WERI-Rb-1 (cell line): ENCODE measurements at regions not wholly inside any gene's neighbourhood (a gene's known extent, or its start where the extent isn't known, plus 50 kb on each side); places are given as distances from the start of the nearest gene placed in this dataset.

Experiments
- DNase-seq: peaks from one replicate; pipeline ENCODE4 v3.0.0-alpha.2; 2020
- H3K27ac ChIP-seq: fragments of 250-450 bp; sonication (Bioruptor Pico); 2 replicates; pipeline ENCODE4 v1.5.1; 2020; ENCODE audit warnings: mild to moderate bottlenecking, moderate library complexity
- H3K27me3 ChIP-seq: fragments of 250-450 bp; sonication (Bioruptor Pico); 2 replicates; pipeline ENCODE4 v1.5.1; 2021; ENCODE audit warnings: mild to moderate bottlenecking, low read depth, moderate library complexity; ENCODE audit not compliant: insufficient read depth, severe bottlenecking
- H3K36me3 ChIP-seq: fragments of 250-450 bp; sonication (Bioruptor Pico); 2 replicates; pipeline ENCODE4 v1.5.1; 2020; ENCODE audit warnings: mild to moderate bottlenecking, moderate library complexity
- H3K4me3 ChIP-seq: 2 replicates; pipeline ENCODE4 v1.5.1; 2011; ENCODE audit warnings: low read depth, mild to moderate bottlenecking, control low read depth, low read length
- H3K9me3 ChIP-seq: fragments of 250-450 bp; sonication (Bioruptor Pico); 2 replicates; pipeline ENCODE4 v1.5.1; 2021; ENCODE audit warnings: mild to moderate bottlenecking, moderate library complexity; ENCODE audit not compliant: severe bottlenecking
- CTCF ChIP-seq: IDR thresholded peaks from 2 replicates; pipeline ENCODE4 v1.5.1; 2011; ENCODE audit warnings: low read depth, mild to moderate bottlenecking, control low read depth, inconsistent platforms, low read length

- no peak for TF ChIP-seq CTCF
- Histone ChIP-seq H3K27ac (no peak overlapping the region), H3K27me3 (no peaks in the 10 kb centered on the region), H3K4me3 (no peak overlapping the region), H3K36me3 (no peaks in the 10 kb centered on the region), H3K9me3 (no peaks in the 10 kb centered on the region)
- DNase-seq = no peak
These were observed 127.4 kb upstream of the SPACA1 start for GRCh38 chr6:87920245-87920644.

- TF ChIP-seq CTCF = no peak
- no peaks in the 10 kb centered on the region for H3K36me3 ChIP-seq
- H3K4me3 ChIP-seq = no peak overlapping the region
- H3K9me3 ChIP-seq = no peaks in the 10 kb centered on the region
- DNase-seq = no peak
- no peak overlapping the region for H3K27ac ChIP-seq
- no peaks in the 10 kb centered on the region for H3K27me3 ChIP-seq
These were observed 128.2 kb upstream of the SPACA1 start for GRCh38 chr6:87919416-87919815.

- no peak for TF ChIP-seq CTCF
- Histone ChIP-seq H3K36me3 (no peaks in the 10 kb centered on the region), H3K4me3 (no peak overlapping the region), H3K27me3 (no peaks in the 10 kb centered on the region), H3K27ac (no peak overlapping the region), H3K9me3 (no peaks in the 10 kb centered on the region)
- DNase-seq = no peak
These were observed 128.6 kb upstream of the SPACA1 start for GRCh38 chr6:87919001-87919400.

GRCh38 chr6:87918461-87918941 lies 129.1 kb upstream of the SPACA1 start:
- no peaks in the 10 kb centered on the region for H3K9me3 ChIP-seq
- H3K27me3 ChIP-seq = no peaks in the 10 kb centered on the region
- no peak for TF ChIP-seq CTCF
- H3K36me3 ChIP-seq = no peaks in the 10 kb centered on the region
- DNase-seq = no peak
- no peak overlapping the region for H3K27ac ChIP-seq
- no peak overlapping the region for H3K4me3 ChIP-seq

GRCh38 chr6:87917886-87918285 lies 129.8 kb upstream of the SPACA1 start:
- Histone ChIP-seq H3K4me3 (no peak overlapping the region), H3K9me3 (no peaks in the 10 kb centered on the region), H3K27ac (no peak overlapping the region), H3K36me3 (no peaks in the 10 kb centered on the region), H3K27me3 (no peaks in the 10 kb centered on the region)
- no peak for DNase-seq
- TF ChIP-seq CTCF = no peak

- no peak for DNase-seq
- no peak for TF ChIP-seq CTCF
- H3K27ac ChIP-seq = no peak overlapping the region
- no peaks in the 10 kb centered on the region for H3K36me3 ChIP-seq
- H3K9me3 ChIP-seq = no peaks in the 10 kb centered on the region
- H3K27me3 ChIP-seq = no peaks in the 10 kb centered on the region
- no peak overlapping the region for H3K4me3 ChIP-seq
These were observed 131.2 kb upstream of the SPACA1 start for GRCh38 chr6:87916446-87916845.
